ENCODE measurements at regions not wholly inside any gene's neighbourhood (a gene's known extent, or its start where the extent isn't known, plus 50 kb on each side); places are given as distances from the start of the nearest gene placed in this dataset.

GRCh38 chr2:236975766-236976165 is 109.9 kb upstream of the COPS8 start:
- TF ChIP-seq HDAC2 (IDR thresholded peaks at IDR 0.05; ENCODE audit: borderline replicate concordance in 1 of 2, low read depth in 2 of 2, low read length in 2 of 2) (no peak), CTCF (IDR thresholded peaks at IDR 0.05; ENCODE audit: control extremely low read depth in 1 of 3, insufficient read depth in 1 of 3, low read depth in 1 of 3, low read length in 3 of 3) (no peak)

Data from H1 (cell line).